GM12878 (cell line): ENCODE measurements at regions not wholly inside any gene's neighbourhood (a gene's known extent, or its start where the extent isn't known, plus 50 kb on each side); places are given as distances from the start of the nearest gene placed in this dataset.

ENCODE experiments used
- ATAC-seq: fragments of 200-7000 bp; cut with Tn5 transposase; 3 replicates; pipeline ENCODE4 v1.9.1; 2020; ENCODE audit warnings: mild to moderate bottlenecking, moderate library complexity
- BruUV-seq: library from RNA; stranded (reverse); fragments of 400-500 nt; replicated peaks from 2 replicates; lab custom pipeline; 2021; lab: Mats Ljungman, UMichigan
- CTCF ChIA-PET: fragments of 300-600 bp; sonication (Branson Sonifier 250); formaldehyde crosslinking; extraction: SDS; loops from one replicate; lab custom pipeline; 2021; ENCODE audit warnings: inconsistent platforms; lab: Yijun Ruan, JAX
- POLR2A ChIA-PET: fragments of 350-600 bp; formaldehyde crosslinking; extraction: SDS; loops from one replicate; lab custom pipeline; 2021; ENCODE audit warnings: inconsistent platforms; lab: Charles Lee
- RAD21 ChIA-PET: fragments of 300-600 bp; sonication (Branson Sonifier 250); formaldehyde crosslinking; loops from one replicate; lab custom pipeline; 2023; ENCODE audit warnings: antibody characterized with exemption; ENCODE audit not compliant: unreplicated experiment; lab: Charles Lee
- SMC1A ChIA-PET: fragments of 300-600 bp; sonication (Branson Sonifier 250); formaldehyde crosslinking; loops from one replicate; lab custom pipeline; 2023; ENCODE audit not compliant: unreplicated experiment, uncharacterized antibody; lab: Charles Lee
- DNase-seq: peaks from one replicate; pipeline ENCODE4 v3.0.0-alpha.2; 2011; ENCODE audit warnings: low read depth, low spot score
- FAIRE-seq: peaks from 3 replicates; lab custom pipeline; 2011; peaks lifted over from hg19 to GRCh38; lab: Jason Lieb, UNC
- H2AFZ ChIP-seq: 2 replicates; pipeline ENCODE4 v1.6.0; 2011; ENCODE audit warnings: low read depth, low read length, control low read depth; ENCODE audit not compliant: control insufficient read depth
- H3K27ac ChIP-seq: 2 replicates; pipeline ENCODE4 v1.5.1; 2011; ENCODE audit warnings: control low read depth; ENCODE audit not compliant: control insufficient read depth, insufficient read depth
- H3K27me3 ChIP-seq, 2 experiments: replicated peaks in 1 of 2; 2 replicates each; pipeline versions ENCODE4 v1.6.0 to v1.6.1; 2011; ENCODE audit warnings: low read length in 1 of 2; ENCODE audit not compliant: control insufficient read depth in 2 of 2, insufficient read depth in 2 of 2
- H3K36me3 ChIP-seq, 2 experiments: 2 replicates each; pipeline ENCODE4 v1.5.1; 2011; ENCODE audit warnings: low read length in 1 of 2; ENCODE audit not compliant: control insufficient read depth in 2 of 2, insufficient read depth in 2 of 2
- H3K4me1 ChIP-seq: 2 replicates; pipeline ENCODE4 v1.6.1; 2011; ENCODE audit warnings: mild to moderate bottlenecking, low read length, moderate library complexity, mixed read lengths; ENCODE audit not compliant: control insufficient read depth, insufficient read depth
- H3K4me2 ChIP-seq: 2 replicates; pipeline ENCODE4 v1.6.0; 2011; ENCODE audit warnings: control low read depth; ENCODE audit not compliant: control insufficient read depth, insufficient read depth
- H3K4me3 ChIP-seq: fragments of 200-600 bp; sonication (generic); 2 replicates; pipeline ENCODE4 v1.5.1; 2016
- H3K79me2 ChIP-seq: 2 replicates; pipeline ENCODE4 v1.6.0; 2011; ENCODE audit warnings: low read length; ENCODE audit not compliant: control insufficient read depth, insufficient read depth
- H3K9ac ChIP-seq: 2 replicates; pipeline ENCODE4 v1.8.0; 2011; ENCODE audit warnings: low read length, control low read depth, mixed read lengths; ENCODE audit not compliant: control insufficient read depth, insufficient read depth
- H3K9me3 ChIP-seq: replicated peaks from 3 replicates; pipeline ENCODE4 v1.5.1; 2011; ENCODE audit warnings: mild to moderate bottlenecking, low read length; ENCODE audit not compliant: control insufficient read depth, insufficient read depth
- H4K20me1 ChIP-seq: 2 replicates; pipeline ENCODE4 v1.6.0; 2011; ENCODE audit not compliant: control insufficient read depth, insufficient read depth
- ATF7 ChIP-seq: fragments of 450-650 bp; IDR thresholded peaks from 2 replicates; pipeline ENCODE4 v1.6.1; 2016; ENCODE audit warnings: low read depth, mild to moderate bottlenecking
- CEBPZ ChIP-seq: fragments of 150-350 bp; IDR thresholded peaks from 2 replicates; pipeline ENCODE4 v1.6.1; 2016; ENCODE audit warnings: low read depth, low read length
- CHD1 ChIP-seq: IDR thresholded peaks from 2 replicates; pipeline ENCODE4 v1.6.1; 2012; ENCODE audit warnings: low read depth, low read length, improper control_type of control experiment
- DPF2 ChIP-seq: fragments of 450-650 bp; IDR thresholded peaks from 2 replicates; pipeline ENCODE4 v1.6.1; 2017; ENCODE audit warnings: mild to moderate bottlenecking
- ESRRA ChIP-seq: IDR thresholded peaks from 2 replicates; pipeline ENCODE4 v1.6.1; 2012; ENCODE audit warnings: mild to moderate bottlenecking, low read length, improper control_type of control experiment
- GABPA ChIP-seq: IDR thresholded peaks from 2 replicates; pipeline ENCODE4 v1.6.1; 2014; ENCODE audit warnings: antibody characterized with exemption, low read depth, mild to moderate bottlenecking, inconsistent platforms
- IKZF1 ChIP-seq: fragments of 450-650 bp; conservative IDR thresholded peaks from 2 replicates; pipeline ENCODE4 v1.6.1; 2017; ENCODE audit warnings: antibody characterized with exemption, mild to moderate bottlenecking
- IKZF2 ChIP-seq, 2 experiments: fragments of 450-650 bp; IDR thresholded peaks; 2 replicates each; pipeline ENCODE4 v1.6.1; 2017; ENCODE audit warnings: mild to moderate bottlenecking in 2 of 2, moderate library complexity in 2 of 2
- MTA2 ChIP-seq: fragments of 450-650 bp; IDR thresholded peaks from 2 replicates; pipeline ENCODE4 v1.6.1; 2016; ENCODE audit warnings: low read depth, mild to moderate bottlenecking, moderate library complexity
- RAD21 ChIP-seq: IDR thresholded peaks from 2 replicates; pipeline ENCODE4 v1.6.1; 2011; ENCODE audit warnings: mild to moderate bottlenecking, low read depth, low read length, moderate library complexity; ENCODE audit not compliant: insufficient read depth
- TBL1XR1 ChIP-seq: IDR thresholded peaks from 2 replicates; pipeline ENCODE4 v1.6.1; 2012; ENCODE audit warnings: low read depth, low read length, improper control_type of control experiment
- USF1 ChIP-seq: IDR thresholded peaks from 2 replicates; pipeline ENCODE4 v1.6.1; 2011; ENCODE audit warnings: borderline replicate concordance, low read depth, mild to moderate bottlenecking, moderate library complexity, mixed read lengths, low read length; ENCODE audit not compliant: insufficient read depth; ENCODE audit errors: extremely low read length
- YY1 ChIP-seq: IDR thresholded peaks from 2 replicates; pipeline ENCODE4 v1.6.1; 2011; ENCODE audit warnings: low read depth, mild to moderate bottlenecking, low read length
- WGBS: methylation state at CpG from one replicate; pipeline ENCODE4 v1.1.6; 2016; ENCODE audit warnings: low lambda C conversion rate; ENCODE audit not compliant: insufficient replicate concordance, insufficient coverage; ENCODE audit errors: missing lambda C conversion rate; 5-methylcytosine and 5-hydroxymethylcytosine counted together
- in situ Hi-C: fragments of 300-500 bp; cut with MboI; formaldehyde crosslinking; loops from 9 replicates; pipeline ENCODE4 v1.14.3; 2018; ENCODE audit warnings: mixed read lengths
- intact Hi-C: fragments of 100-400 bp; cut with micrococcal nuclease; formaldehyde crosslinking; loops from one replicate; pipeline ENCODE4 v1.14.2; 2022; ENCODE audit not compliant: unreplicated experiment

- Histone ChIP-seq H3K27me3 (0 out of 4 replicates have a peak, but pooled peaks cover 0 to 2% of the 10 kb centered on the region in 2 experiments), H4K20me1 (no peaks in the 10 kb centered on the region), H3K4me2 (no peak overlapping the region), H3K4me1 (no peaks in the 10 kb centered on the region), H3K9ac (no peak overlapping the region), H3K27ac (no peak overlapping the region), H3K79me2 (no peaks in the 10 kb centered on the region), H3K36me3 (no peaks in the 10 kb centered on the region), H3K9me3 (no peaks in the 10 kb centered on the region), H2AFZ (no peak overlapping the region), H3K4me3 (no peak overlapping the region)
- CTCF ChIA-PET = interaction anchor here (1.0 to 4.8 kb wide), 3 partner anchors 13 to 99 kb away, joined by 5 to 15 read pairs (median 15); no protein-coding TSS in a partner anchor
- POLR2A ChIA-PET = no interaction called here
- WGBS = 31% methylated on average over 3 of the region's 3 CpGs
- FAIRE-seq (no peak), DNase-seq (no peak), ATAC-seq (no peak)
- SMC1A ChIA-PET = interaction anchor here (0.7 to 3.3 kb wide), 4 partner anchors 12 to 99 kb away, joined by 3 to 16 read pairs (median 4); no protein-coding TSS in a partner anchor
- in situ Hi-C loops = no loop called here
- no TSS peak for BruUV-seq
- RAD21 ChIA-PET = no interaction called here
- intact Hi-C loops = no loop called here
- no peak for TF ChIP-seq TBL1XR1
These were observed 758.4 kb downstream of the KCNA4 start for GRCh38 chr11:29258411-29258810.

GRCh38 chr11:29256580-29256979 is 760.2 kb downstream of the KCNA4 start:
- RAD21 ChIA-PET = interaction anchor here (0.6 to 2.7 kb wide), 6 partner anchors 24 to 1557 kb away, joined by 3 to 11 read pairs (median 4); no protein-coding TSS in a partner anchor
- POLR2A ChIA-PET = interaction anchor here (1.0 kb wide), 1 partner anchor 24 kb away, joined by 3 read pairs; no protein-coding TSS in a partner anchor
- no peaks in the 10 kb centered on the region for H4K20me1 ChIP-seq
- 0 out of 4 replicates have a peak, but pooled peaks cover 0 to 2% of the 10 kb centered on the region in 2 experiments for H3K27me3 ChIP-seq
- TF ChIP-seq DPF2 (no peak), CEBPZ (no peak), YY1 (no peak), CHD1 (no peak), USF1 (no peak), ATF7 (peak; percentile 51), ESRRA (no peak), IKZF2 (IDR thresholded peaks at IDR 0.05) (peak in 1 of 2 experiments; percentile 48; a peak in 1 of 4 replicates), IKZF1 (peak; percentile 14; the same call in 1 of the 2 replicates), GABPA (no peak), RAD21 (no peak), MTA2 (peak; percentile 68)
- H3K4me2 ChIP-seq = no peak overlapping the region
- FAIRE-seq (no peak), ATAC-seq (peak; percentile 72), DNase-seq (no peak)
- CTCF ChIA-PET = interaction anchor here (1.2 to 3.7 kb wide), 5 partner anchors 16 to 87 kb away, joined by 3 to 15 read pairs (median 4); no protein-coding TSS in a partner anchor
- intact Hi-C loops = no loop called here
- no TSS peak for BruUV-seq
- WGBS = 0% methylated on average over 1 of the region's 1 CpG
- no peaks in the 10 kb centered on the region for H3K9me3 ChIP-seq
- H3K36me3 ChIP-seq = no peaks in the 10 kb centered on the region
- H3K4me3 ChIP-seq = no peak overlapping the region
- no peak overlapping the region for H3K9ac ChIP-seq
- H2AFZ ChIP-seq = no peak overlapping the region
- SMC1A ChIA-PET = interaction anchor here (0.7 to 3.4 kb wide), 8 partner anchors 10 to 79 kb away, joined by 3 to 33 read pairs (median 4); no protein-coding TSS in a partner anchor
- in situ Hi-C loops = no loop called here
- no peaks in the 10 kb centered on the region for H3K79me2 ChIP-seq
- no peak overlapping the region for H3K27ac ChIP-seq
- no peaks in the 10 kb centered on the region for H3K4me1 ChIP-seq
